ENCODE measurements at regions not wholly inside any gene's neighbourhood (a gene's known extent, or its start where the extent isn't known, plus 50 kb on each side); places are given as distances from the start of the nearest gene placed in this dataset.
"Not testable (repeated sequence)": the region's sequence is repeated elsewhere in the genome, so short reads cannot be mapped to it uniquely, and the experiment has no call there.

DNA sequence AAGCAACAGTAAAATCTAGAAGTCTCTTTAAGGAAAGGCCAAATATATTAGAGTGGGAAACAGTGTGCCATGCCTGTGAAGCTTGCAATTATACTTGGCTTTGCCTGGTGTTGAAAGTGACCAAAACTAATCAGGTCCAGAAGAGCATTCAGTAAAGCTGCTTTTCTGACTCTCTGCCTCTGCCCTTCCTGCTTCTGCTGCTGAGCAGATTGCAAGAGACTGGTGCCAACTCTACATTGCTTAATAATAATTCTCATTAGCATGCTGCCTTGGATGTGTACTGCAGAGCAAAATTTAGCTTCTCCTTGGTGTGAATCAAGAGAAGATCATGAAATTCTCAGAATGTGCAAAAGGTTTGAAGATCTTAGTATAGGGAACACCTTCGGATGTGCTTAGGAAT is 120.4 kb upstream of the RFX3 start (continued):
- TF ChIP-seq, protein P1, sequence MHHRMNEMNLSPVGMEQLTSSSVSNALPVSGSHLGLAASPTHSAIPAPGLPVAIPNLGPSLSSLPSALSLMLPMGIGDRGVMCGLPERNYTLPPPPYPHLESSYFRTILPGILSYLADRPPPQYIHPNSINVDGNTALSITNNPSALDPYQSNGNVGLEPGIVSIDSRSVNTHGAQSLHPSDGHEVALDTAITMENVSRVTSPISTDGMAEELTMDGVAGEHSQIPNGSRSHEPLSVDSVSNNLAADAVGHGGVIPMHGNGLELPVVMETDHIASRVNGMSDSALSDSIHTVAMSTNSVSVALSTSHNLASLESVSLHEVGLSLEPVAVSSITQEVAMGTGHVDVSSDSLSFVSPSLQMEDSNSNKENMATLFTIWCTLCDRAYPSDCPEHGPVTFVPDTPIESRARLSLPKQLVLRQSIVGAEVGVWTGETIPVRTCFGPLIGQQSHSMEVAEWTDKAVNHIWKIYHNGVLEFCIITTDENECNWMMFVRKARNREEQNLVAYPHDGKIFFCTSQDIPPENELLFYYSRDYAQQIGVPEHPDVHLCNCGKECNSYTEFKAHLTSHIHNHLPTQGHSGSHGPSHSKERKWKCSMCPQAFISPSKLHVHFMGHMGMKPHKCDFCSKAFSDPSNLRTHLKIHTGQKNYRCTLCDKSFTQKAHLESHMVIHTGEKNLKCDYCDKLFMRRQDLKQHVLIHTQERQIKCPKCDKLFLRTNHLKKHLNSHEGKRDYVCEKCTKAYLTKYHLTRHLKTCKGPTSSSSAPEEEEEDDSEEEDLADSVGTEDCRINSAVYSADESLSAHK (CRISPR knock-in tag; IDR thresholded peaks at IDR 0.05; ENCODE audit: borderline replicate concordance) = no peak
- no peak for TF ChIP-seq ZNF547 (CRISPR knock-in tag; IDR thresholded peaks at IDR 0.05)

DNA sequence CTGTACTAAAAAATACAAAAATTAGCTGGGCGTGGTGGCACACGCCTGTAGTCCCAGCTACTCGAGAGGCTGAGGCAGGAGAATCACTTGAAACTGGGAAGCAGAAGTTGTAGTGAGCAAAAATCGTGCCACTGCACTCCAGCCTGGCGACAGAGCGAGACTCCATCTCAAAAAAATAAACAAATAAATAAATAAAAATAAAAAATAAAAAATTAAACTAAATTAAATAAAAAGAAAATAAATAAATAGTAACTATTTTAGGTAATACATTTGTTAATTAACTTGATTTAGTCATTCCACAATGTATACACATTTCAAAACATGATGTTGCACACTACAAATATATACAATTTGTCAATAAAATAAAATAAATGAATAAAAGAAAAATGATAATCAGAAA is 116.3 kb upstream of the RFX3 start:
- WGBS (ENCODE audit: low lambda C conversion rate) = 33% methylated on average over 6 of the region's 6 CpGs
- in situ Hi-C loops (cut with HindIII; ENCODE audit: extremely low pct_ligation_motif_present, low pct_unique_long_range_greater_than_20kb) = loop anchor here (10.0 kb wide), 1 partner anchor 177 kb away; no protein-coding TSS in a partner anchor
- H3K27me3 ChIP-seq (ENCODE audit: control insufficient read depth in 1 of 2, insufficient read depth in 2 of 2, low read length in 2 of 2); H3K4me3 ChIP-seq (replicated peaks in 1 of 3; ENCODE audit: insufficient read depth in 1 of 3, low read depth in 2 of 3, low read length in 3 of 3); DNase-seq (ENCODE audit: low spot score); BruUV-seq (replicated peaks); H4K20me1 ChIP-seq (ENCODE audit: insufficient read depth, low read length); intact Hi-C loops (cut with micrococcal nuclease; ENCODE audit: unreplicated experiment); CTCF ChIA-PET (ENCODE audit: low intra/inter-chr PET ratio, low total read pairs); H2AFZ ChIP-seq (ENCODE audit: low read length); ATAC-seq; H3K36me3 ChIP-seq (replicated peaks in 1 of 2; ENCODE audit: control insufficient read depth in 1 of 2, insufficient read depth in 2 of 2, low read length in 2 of 2); FAIRE-seq; H3K79me2 ChIP-seq (ENCODE audit: insufficient read depth, low read length); H3K4me2 ChIP-seq (ENCODE audit: low read depth, low read length); POLR2A ChIA-PET; H3K9me3 ChIP-seq (ENCODE audit: low read length); H3K4me1 ChIP-seq (ENCODE audit: insufficient read depth, low read length); H3K27ac ChIP-seq (ENCODE audit: extremely low read length, insufficient read depth, low read length); H3K9ac ChIP-seq (ENCODE audit: insufficient read depth, low read depth, low read length): not testable (repeated sequence)

DNA sequence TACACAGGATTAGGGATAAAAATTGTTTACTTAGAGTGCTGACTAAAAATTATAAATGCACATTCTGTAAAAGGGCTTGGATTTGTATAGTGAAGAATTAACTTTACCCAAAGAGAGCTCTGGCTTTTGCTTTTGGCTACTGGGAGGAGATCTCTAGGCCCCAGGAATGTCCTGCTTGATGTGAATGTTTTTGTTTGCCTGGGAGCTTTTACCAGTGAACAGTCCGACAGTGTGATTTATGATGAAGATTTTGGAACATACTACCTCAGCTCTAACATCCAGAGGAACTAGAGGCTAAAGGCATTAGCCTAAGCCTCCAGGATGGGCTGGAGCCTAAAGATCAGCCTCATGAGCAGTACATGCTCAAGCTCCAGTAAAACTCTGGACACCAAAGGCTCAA is 103.7 kb upstream of the RFX3 start:
- H3K4me1 ChIP-seq (ENCODE audit: insufficient read depth, low read length) = no peaks in the 10 kb centered on the region
- ChIA-PET CTCF (ENCODE audit: low intra/inter-chr PET ratio, low total read pairs) (no interaction called here), POLR2A (no interaction called here)
- ATAC-seq = no peak
- H3K9ac ChIP-seq (ENCODE audit: insufficient read depth, low read depth, low read length) = no peak overlapping the region
- no peaks in the 10 kb centered on the region for H3K79me2 ChIP-seq (ENCODE audit: insufficient read depth, low read length)
- 29% methylated on average over 1 of the region's 1 CpG for WGBS (ENCODE audit: low lambda C conversion rate)
- no peaks in the 10 kb centered on the region for H3K36me3 ChIP-seq (replicated peaks in 1 of 2; ENCODE audit: control insufficient read depth in 1 of 2, insufficient read depth in 2 of 2, low read length in 2 of 2)
- H3K9me3 ChIP-seq (ENCODE audit: low read length) = no peaks in the 10 kb centered on the region
- no peak overlapping the region for H3K27ac ChIP-seq (ENCODE audit: extremely low read length, insufficient read depth, low read length)
- no peak overlapping the region for H3K4me2 ChIP-seq (ENCODE audit: low read depth, low read length)
- no peak for FAIRE-seq
- H2AFZ ChIP-seq (ENCODE audit: low read length) = no peak overlapping the region
- no peaks in the 10 kb centered on the region for H4K20me1 ChIP-seq (ENCODE audit: insufficient read depth, low read length)
- intact Hi-C loops (cut with micrococcal nuclease; ENCODE audit: unreplicated experiment) (no loop called here), in situ Hi-C loops (cut with HindIII; ENCODE audit: extremely low pct_ligation_motif_present, low pct_unique_long_range_greater_than_20kb) (no loop called here)
- DNase-seq (ENCODE audit: low spot score) = no peak
- no peaks in the 10 kb centered on the region for H3K27me3 ChIP-seq (ENCODE audit: control insufficient read depth in 1 of 2, insufficient read depth in 2 of 2, low read length in 2 of 2)
- no TSS peak for BruUV-seq (replicated peaks)
- H3K4me3 ChIP-seq (replicated peaks in 1 of 3; ENCODE audit: insufficient read depth in 1 of 3, low read depth in 2 of 3, low read length in 3 of 3) = no peak overlapping the region
- TF ChIP-seq ZNF841 (CRISPR knock-in tag; IDR thresholded peaks at IDR 0.05; ENCODE audit: borderline replicate concordance) (no peak), TBX2 (CRISPR knock-in tag; IDR thresholded peaks at IDR 0.05; ENCODE audit: borderline replicate concordance) (no peak), ZNF451 (CRISPR knock-in tag; IDR thresholded peaks at IDR 0.05) (no peak), FOXO1 (CRISPR knock-in tag; IDR thresholded peaks at IDR 0.05) (no peak), AGO2 (optimal IDR thresholded peaks at IDR 0.05; ENCODE audit: low read depth, low read length) (no peak), SIN3B (IDR thresholded peaks at IDR 0.05; ENCODE audit: low read length) (no peak), ZNF382 (CRISPR knock-in tag; IDR thresholded peaks at IDR 0.05; ENCODE audit: borderline replicate concordance) (no peak), ZNF549 (CRISPR knock-in tag; IDR thresholded peaks at IDR 0.05) (no peak), GATAD1 (CRISPR knock-in tag; IDR thresholded peaks at IDR 0.05) (no peak)

All from HepG2 (cell line).